C4-2B (cell line): ENCODE measurements at regions not wholly inside any gene's neighbourhood (a gene's known extent, or its start where the extent isn't known, plus 50 kb on each side); places are given as distances from the start of the nearest gene placed in this dataset.

Experiments used
- ZFX ChIP-seq: fragments of 450-650 bp; IDR thresholded peaks from 2 replicates; pipeline ENCODE4 v1.6.1; 2017
- TF ChIP-seq, protein P1 (sequence below): fragments of 450-650 bp; conservative IDR thresholded peaks from 2 replicates; pipeline ENCODE4 v1.5.1; 2017; ENCODE audit warnings: mild to moderate bottlenecking

DNA sequence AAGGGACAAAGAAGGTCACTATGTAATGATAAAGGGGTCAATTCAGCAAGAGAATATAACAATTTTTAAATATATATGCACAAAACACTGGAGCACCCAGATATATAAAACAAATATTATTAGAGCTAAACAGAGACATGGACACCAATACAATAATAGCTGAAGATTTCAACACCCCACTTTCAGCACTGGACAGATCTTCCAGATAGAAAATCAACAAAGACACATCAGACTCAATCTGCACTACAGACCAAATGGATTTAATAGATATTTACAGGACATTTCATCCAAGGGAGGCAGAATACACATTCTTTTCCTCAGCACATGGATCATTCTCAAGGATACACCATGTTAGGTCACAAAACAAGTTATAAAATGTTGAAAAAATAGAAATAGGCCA, 111.4 kb downstream of the SOX3 start:
- TF ChIP-seq, protein P1, sequence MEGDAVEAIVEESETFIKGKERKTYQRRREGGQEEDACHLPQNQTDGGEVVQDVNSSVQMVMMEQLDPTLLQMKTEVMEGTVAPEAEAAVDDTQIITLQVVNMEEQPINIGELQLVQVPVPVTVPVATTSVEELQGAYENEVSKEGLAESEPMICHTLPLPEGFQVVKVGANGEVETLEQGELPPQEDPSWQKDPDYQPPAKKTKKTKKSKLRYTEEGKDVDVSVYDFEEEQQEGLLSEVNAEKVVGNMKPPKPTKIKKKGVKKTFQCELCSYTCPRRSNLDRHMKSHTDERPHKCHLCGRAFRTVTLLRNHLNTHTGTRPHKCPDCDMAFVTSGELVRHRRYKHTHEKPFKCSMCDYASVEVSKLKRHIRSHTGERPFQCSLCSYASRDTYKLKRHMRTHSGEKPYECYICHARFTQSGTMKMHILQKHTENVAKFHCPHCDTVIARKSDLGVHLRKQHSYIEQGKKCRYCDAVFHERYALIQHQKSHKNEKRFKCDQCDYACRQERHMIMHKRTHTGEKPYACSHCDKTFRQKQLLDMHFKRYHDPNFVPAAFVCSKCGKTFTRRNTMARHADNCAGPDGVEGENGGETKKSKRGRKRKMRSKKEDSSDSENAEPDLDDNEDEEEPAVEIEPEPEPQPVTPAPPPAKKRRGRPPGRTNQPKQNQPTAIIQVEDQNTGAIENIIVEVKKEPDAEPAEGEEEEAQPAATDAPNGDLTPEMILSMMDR: no peak
- TF ChIP-seq ZFX: no peak
